Tibial artery (tissue), 4 donors: ENCODE measurements at regions not wholly inside any gene's neighbourhood (a gene's known extent, or its start where the extent isn't known, plus 50 kb on each side); places are given as distances from the start of the nearest gene placed in this dataset.

Source experiments
- DNase-seq, 2 donors: peaks; one replicate each; pipeline ENCODE4 v3.0.0-alpha.2; 2019
- H3K27ac ChIP-seq, 2 donors: fragments of 200-600 bp; sonication (generic) in 1 of 2; 1 replicate in 1 of 2; 2 replicates in 1 of 2; pipeline ENCODE4 v1.5.1; 2018 to 2019; ENCODE audit warnings: mild to moderate bottlenecking in 1 of 2
- H3K27me3 ChIP-seq, 2 donors: fragments of 200-600 bp; sonication (generic) in 1 of 2; one replicate each; pipeline versions ENCODE4 v1.5.1 to v1.6.0; 2016 to 2019
- H3K36me3 ChIP-seq, 3 donors: fragments of 200-600 bp; sonication (generic) in 2 of 3; one replicate each; pipeline ENCODE4 v1.5.1; 2016 to 2019; ENCODE audit warnings: mild to moderate bottlenecking in 2 of 3
- H3K4me1 ChIP-seq, 4 donors: fragments of 200-600 bp; sonication (generic) in 2 of 4; 1 replicate in 3 of 4; 2 replicates in 1 of 4; pipeline ENCODE4 v1.5.1; 2016 to 2019
- H3K4me3 ChIP-seq, 2 donors: fragments of 200-600 bp; sonication (generic) in 1 of 2; 1 replicate in 1 of 2; 2 replicates in 1 of 2; pipeline ENCODE4 v1.5.1; 2018 to 2019; ENCODE audit warnings: mild to moderate bottlenecking in 2 of 2
- H3K9me3 ChIP-seq, 3 donors: fragments of 200-600 bp; sonication (generic) in 1 of 3; one replicate each; pipeline ENCODE4 v1.5.1; 2016 to 2019
- CTCF ChIP-seq, 2 experiments: fragments of 200-600 bp in 1 of 2; fragments of 450-650 bp in 1 of 2; IDR thresholded peaks; one replicate each; pipeline ENCODE4 v1.5.1; 2017 to 2019; ENCODE audit warnings: antibody characterized with exemption in 2 of 2, mild to moderate bottlenecking in 1 of 2, moderate library complexity in 1 of 2
- intact Hi-C: fragments of 100-400 bp; cut with DNase I; formaldehyde crosslinking; loops from one replicate; pipeline ENCODE4 v1.15.0; 2023; ENCODE audit warnings: low total_unique reads

GRCh38 chr20:56697476-56697875 is 68.4 kb downstream of the TFAP2C start:
- DNase-seq = no peak
- Histone ChIP-seq H3K4me1 (no peaks in the 10 kb centered on the region), H3K36me3 (no peaks in the 10 kb centered on the region), H3K27me3 (no peaks in the 10 kb centered on the region), H3K9me3 (no peaks in the 10 kb centered on the region), H3K27ac (no peak overlapping the region), H3K4me3 (no peak overlapping the region)
- intact Hi-C loops = no loop called here
- no peak for TF ChIP-seq CTCF (IDR thresholded peaks at IDR 0.05)

- Histone ChIP-seq H3K9me3 (no peaks in the 10 kb centered on the region), H3K4me1 (no peaks in the 10 kb centered on the region), H3K36me3 (no peaks in the 10 kb centered on the region), H3K27me3 (no peaks in the 10 kb centered on the region), H3K27ac (no peak overlapping the region), H3K4me3 (no peak overlapping the region)
- DNase-seq = no peak
- intact Hi-C loops = no loop called here
- TF ChIP-seq CTCF (IDR thresholded peaks at IDR 0.05) = no peak
Observed at GRCh38 chr20:56698297-56698696, 69.2 kb downstream of the TFAP2C start.

- no peak overlapping the region for H3K27ac ChIP-seq
- H3K4me1 ChIP-seq = no peaks in the 10 kb centered on the region
- intact Hi-C loops = no loop called here
- no peaks in the 10 kb centered on the region for H3K36me3 ChIP-seq
- no peak overlapping the region for H3K4me3 ChIP-seq
- H3K27me3 ChIP-seq = no peaks in the 10 kb centered on the region
- peaks cover 0 to 4% (median 0%) of the 10 kb centered on the region in 3 donors for H3K9me3 ChIP-seq
- TF ChIP-seq CTCF (IDR thresholded peaks at IDR 0.05) = no peak
- no peak for DNase-seq
Observed at GRCh38 chr20:56698749-56699148, 69.6 kb downstream of the TFAP2C start.

- Histone ChIP-seq H3K36me3 (no peaks in the 10 kb centered on the region), H3K27ac (no peak overlapping the region), H3K4me1 (peaks cover 0 to 2% (median 0%) of the 10 kb centered on the region in 4 donors), H3K4me3 (no peak overlapping the region), H3K27me3 (no peaks in the 10 kb centered on the region), H3K9me3 (peaks cover 0 to 5% (median 0%) of the 10 kb centered on the region in 3 donors)
- intact Hi-C loops = no loop called here
- no peak for DNase-seq
- no peak for TF ChIP-seq CTCF (IDR thresholded peaks at IDR 0.05)
Observed at GRCh38 chr20:56702931-56703840, 74.1 kb downstream of the TFAP2C start.

GRCh38 chr20:56706867-56707360 is 77.8 kb downstream of the TFAP2C start:
- intact Hi-C loops = no loop called here
- no peaks in the 10 kb centered on the region for H3K36me3 ChIP-seq
- no peak for DNase-seq
- peaks cover 0 to 2% (median 0%) of the 10 kb centered on the region in 4 donors for H3K4me1 ChIP-seq
- no peak overlapping the region for H3K27ac ChIP-seq
- no peak for TF ChIP-seq CTCF (IDR thresholded peaks at IDR 0.05)
- peaks cover 0 to 5% (median 0%) of the 10 kb centered on the region in 3 donors for H3K9me3 ChIP-seq
- H3K4me3 ChIP-seq = no peak overlapping the region
- H3K27me3 ChIP-seq = no peaks in the 10 kb centered on the region
